K562 (cell line): ENCODE measurements at regions not wholly inside any gene's neighbourhood (a gene's known extent, or its start where the extent isn't known, plus 50 kb on each side); places are given as distances from the start of the nearest gene placed in this dataset.
A peak's percentile ranks its signal among the peaks of the same experiment; 100 is the strongest.
"Not testable (repeated sequence)": the region's sequence is repeated elsewhere in the genome, so short reads cannot be mapped to it uniquely, and the experiment has no call there.

ENCODE experiments used
- ATAC-seq: fragments of 200-7000 bp; cut with Tn5 transposase; 3 replicates; pipeline ENCODE4 v1.9.1; 2020; ENCODE audit warnings: moderate library complexity
- BruUV-seq: library from RNA; stranded (reverse); fragments of 400-500 nt; replicated peaks from 2 replicates; lab custom pipeline; 2021; lab: Mats Ljungman, UMichigan
- CTCF ChIA-PET: fragments of 300-600 bp; formaldehyde crosslinking; extraction: SDS; loops from one replicate; lab custom pipeline; 2021; ENCODE audit warnings: low intra/inter-chr PET ratio; lab: Yijun Ruan, JAX
- POLR2A ChIA-PET: fragments of 300-600, 350-650 bp; sonication (Branson Sonifier 250); formaldehyde crosslinking; extraction: SDS; loops from one replicate; lab custom pipeline; 2021; ENCODE audit warnings: antibody characterized with exemption, inconsistent platforms; lab: Yijun Ruan, JAX
- DNase-seq, 4 experiments: peaks; one replicate each; pipeline versions ENCODE4 v3.0.0 to v3.0.0-alpha.2; 2011 to 2018; ENCODE audit warnings: low spot score in 3 of 4, mixed read lengths in 3 of 4; ENCODE audit errors: extremely low read depth in 1 of 4
- FAIRE-seq: peaks from 2 replicates; lab custom pipeline; 2011; peaks lifted over from hg19 to GRCh38; lab: Jason Lieb, UNC
- H2AFZ ChIP-seq: 2 replicates; pipeline ENCODE4 v1.6.0; 2011; ENCODE audit warnings: low read depth, low read length, control low read depth, inconsistent platforms
- H3K27ac ChIP-seq: fragments of 200-600 bp; 3 replicates; pipeline ENCODE4 v1.8.0; 2011; ENCODE audit warnings: low read depth, mild to moderate bottlenecking, control low read depth, inconsistent platforms, low read length, moderate library complexity, mixed read lengths; ENCODE audit errors: extremely low read depth
- H3K27me3 ChIP-seq, 2 experiments: fragments of 300-600 bp in 1 of 2; 2 replicates in 1 of 2; 3 replicates in 1 of 2; pipeline versions ENCODE4 v1.6.0 to v1.8.0; 2011; ENCODE audit warnings: inconsistent platforms in 2 of 2, low read length in 2 of 2, mild to moderate bottlenecking in 1 of 2, mixed read lengths in 1 of 2, moderate library complexity in 1 of 2; ENCODE audit not compliant: control insufficient read depth in 2 of 2, insufficient read depth in 2 of 2
- H3K36me3 ChIP-seq: fragments of 300-600 bp; 3 replicates; pipeline ENCODE4 v1.8.0; 2011; ENCODE audit warnings: mild to moderate bottlenecking, low read length, inconsistent platforms; ENCODE audit not compliant: control insufficient read depth, insufficient read depth
- H3K4me1 ChIP-seq, 2 experiments: fragments of 200-600 bp in 1 of 2; replicated peaks in 1 of 2; 2 replicates in 1 of 2; 3 replicates in 1 of 2; pipeline versions ENCODE4 v1.5.1 to v1.8.0; 2011; ENCODE audit warnings: inconsistent platforms in 2 of 2, low read length in 2 of 2, mild to moderate bottlenecking in 1 of 2, mixed read lengths in 1 of 2, moderate library complexity in 1 of 2; ENCODE audit not compliant: control insufficient read depth in 2 of 2, insufficient read depth in 2 of 2
- H3K4me2 ChIP-seq: 2 replicates; pipeline ENCODE4 v1.6.1; 2011; ENCODE audit warnings: low read length, control low read depth, inconsistent platforms, mixed read lengths; ENCODE audit not compliant: insufficient read depth
- H3K4me3 ChIP-seq: fragments of 200-600 bp; sonication (generic), shearing (Covaris generic); 2 replicates; pipeline ENCODE4 v1.5.1; 2016; ENCODE audit warnings: control low read depth, inconsistent platforms
- H3K79me2 ChIP-seq: fragments of 200-600 bp; 3 replicates; pipeline ENCODE4 v1.8.0; 2011; ENCODE audit warnings: low read length, inconsistent platforms; ENCODE audit not compliant: control insufficient read depth, insufficient read depth
- H3K9ac ChIP-seq, 2 experiments: 2 replicates each; pipeline versions ENCODE4 v1.6.0 to v1.6.1; 2011; ENCODE audit warnings: low read depth in 2 of 2, low read length in 2 of 2, control low read depth in 1 of 2, inconsistent platforms in 1 of 2, mild to moderate bottlenecking in 1 of 2, mixed read lengths in 1 of 2; ENCODE audit not compliant: insufficient read depth in 1 of 2
- H3K9me1 ChIP-seq: one replicate; pipeline ENCODE4 v1.6.0; 2011; ENCODE audit warnings: inconsistent platforms, mild to moderate bottlenecking, low read length, moderate library complexity; ENCODE audit not compliant: control insufficient read depth, insufficient read depth
- H3K9me3 ChIP-seq: replicated peaks from 2 replicates; pipeline ENCODE4 v1.5.1; 2011; ENCODE audit warnings: low read depth, low read length, inconsistent platforms; ENCODE audit not compliant: control insufficient read depth, insufficient read depth
- H4K20me1 ChIP-seq: replicated peaks from 2 replicates; pipeline ENCODE4 v1.6.1; 2011; ENCODE audit warnings: low read length, inconsistent platforms, mixed read lengths; ENCODE audit not compliant: control insufficient read depth, insufficient read depth
- WGBS: fragments of 100-300 bp; shearing (Covaris generic); methylation state at CpG from one replicate; pipeline ENCODE4 v1.1.6; 2016; ENCODE audit warnings: low coverage, mixed read lengths; ENCODE audit not compliant: insufficient coverage; ENCODE audit errors: missing lambda C conversion rate; 5-methylcytosine and 5-hydroxymethylcytosine counted together
- in situ Hi-C: fragments of 300-500 bp; cut with MboI; formaldehyde crosslinking; loops from 4 replicates; pipeline ENCODE4 v1.15.0; 2018; ENCODE audit warnings: inconsistent platforms, mixed read lengths
- intact Hi-C: fragments of 100-400 bp; cut with micrococcal nuclease; formaldehyde crosslinking; loops from 2 replicates; pipeline ENCODE4 v1.14.2; 2022

DNA sequence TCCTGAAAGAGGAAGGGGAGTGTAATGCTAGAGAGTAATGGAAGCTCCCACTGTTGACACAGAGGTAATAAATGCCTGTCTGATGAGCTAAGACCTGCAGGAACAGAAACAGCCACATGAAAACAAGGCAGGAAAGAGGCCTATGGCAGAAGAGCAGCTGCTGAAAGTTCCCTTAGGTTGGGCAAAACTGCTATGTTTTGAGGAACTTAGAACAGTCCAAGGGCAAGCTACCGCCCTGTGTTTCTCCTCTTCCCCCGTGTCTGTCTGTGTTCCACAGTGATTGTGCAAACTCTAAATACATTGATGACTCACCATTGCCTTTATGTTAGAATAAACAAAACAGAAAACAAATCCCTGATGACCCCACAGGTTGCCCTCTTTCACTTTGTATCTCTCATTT, 516.6 kb downstream of the GOLGA6L6 start:
- H3K36me3 ChIP-seq, H3K27me3 ChIP-seq, POLR2A ChIA-PET, H3K9me3 ChIP-seq, BruUV-seq, DNase-seq, H3K9me1 ChIP-seq, H3K4me2 ChIP-seq, H3K9ac ChIP-seq, ATAC-seq, H3K79me2 ChIP-seq, CTCF ChIA-PET, H3K27ac ChIP-seq, H4K20me1 ChIP-seq, H3K4me3 ChIP-seq, H2AFZ ChIP-seq, H3K4me1 ChIP-seq, intact Hi-C loops, FAIRE-seq: not testable (repeated sequence)
- in situ Hi-C loops, result loop anchor here (25.0 kb wide), 1 partner anchor 212 kb away; no protein-coding TSS in a partner anchor
- WGBS, result no CpG with 5 or more reads among the region's 2 CpGs

DNA sequence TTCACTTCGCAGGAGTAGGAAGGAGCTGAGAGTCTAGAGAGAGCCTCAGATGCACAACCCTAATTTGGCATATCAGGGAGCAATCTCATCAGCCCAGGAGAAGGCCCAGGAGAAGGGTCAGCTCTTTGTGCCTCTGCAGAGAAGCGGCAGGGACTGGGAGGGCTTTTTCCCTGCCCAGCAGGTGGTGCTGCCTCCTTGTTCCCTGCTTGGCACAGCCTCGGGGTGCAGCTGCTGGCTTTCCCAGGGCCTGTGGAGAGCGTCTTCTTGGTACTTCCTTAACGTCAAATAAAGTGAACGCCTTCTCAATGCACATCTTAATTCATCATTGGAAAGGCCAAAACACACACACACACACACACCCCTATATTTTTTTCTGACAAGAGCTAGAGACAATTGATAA, 519.3 kb downstream of the GOLGA6L6 start:
- H3K9me3 ChIP-seq, H3K27ac ChIP-seq, H4K20me1 ChIP-seq, intact Hi-C loops, H3K36me3 ChIP-seq, H3K27me3 ChIP-seq, CTCF ChIA-PET, in situ Hi-C loops, POLR2A ChIA-PET, H3K9ac ChIP-seq, H3K9me1 ChIP-seq, ATAC-seq, H3K4me3 ChIP-seq, H2AFZ ChIP-seq, DNase-seq, H3K79me2 ChIP-seq, H3K4me2 ChIP-seq, H3K4me1 ChIP-seq, BruUV-seq, FAIRE-seq: not testable (repeated sequence)
- WGBS, result no CpG with 5 or more reads among the region's 6 CpGs

DNA sequence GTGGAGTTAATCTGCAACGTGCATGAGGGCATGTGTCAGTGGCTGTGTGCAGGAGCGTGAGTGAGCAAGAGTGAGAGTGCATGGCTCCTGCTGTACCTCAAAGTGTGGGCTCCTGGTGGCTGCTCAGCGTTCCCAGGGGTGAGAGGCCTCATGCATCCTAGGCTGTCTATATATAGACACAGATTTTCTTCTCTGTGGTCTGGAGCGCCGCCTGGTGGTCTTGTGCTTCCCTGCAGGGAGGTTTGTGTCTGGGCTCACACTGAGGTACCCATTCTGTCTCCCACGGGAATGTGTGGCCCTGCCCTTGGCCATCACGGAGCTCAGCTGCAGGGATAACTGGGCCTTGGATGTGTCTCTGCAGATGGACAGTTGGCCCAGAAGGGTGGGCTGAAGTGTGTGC, 520.2 kb downstream of the GOLGA6L6 start:
- H3K79me2 ChIP-seq, in situ Hi-C loops, H3K27ac ChIP-seq, H3K9ac ChIP-seq, DNase-seq, H3K27me3 ChIP-seq, H3K4me3 ChIP-seq, H4K20me1 ChIP-seq, H3K4me1 ChIP-seq, BruUV-seq, H3K36me3 ChIP-seq, H2AFZ ChIP-seq, H3K9me3 ChIP-seq, CTCF ChIA-PET, intact Hi-C loops, POLR2A ChIA-PET, H3K9me1 ChIP-seq, H3K4me2 ChIP-seq: not testable (repeated sequence)
- ATAC-seq (peak; percentile 83), FAIRE-seq (peak; percentile 75)
- whole genome bisulfite sequencing, result 0% methylated on average over 1 of the region's 7 CpGs

DNA sequence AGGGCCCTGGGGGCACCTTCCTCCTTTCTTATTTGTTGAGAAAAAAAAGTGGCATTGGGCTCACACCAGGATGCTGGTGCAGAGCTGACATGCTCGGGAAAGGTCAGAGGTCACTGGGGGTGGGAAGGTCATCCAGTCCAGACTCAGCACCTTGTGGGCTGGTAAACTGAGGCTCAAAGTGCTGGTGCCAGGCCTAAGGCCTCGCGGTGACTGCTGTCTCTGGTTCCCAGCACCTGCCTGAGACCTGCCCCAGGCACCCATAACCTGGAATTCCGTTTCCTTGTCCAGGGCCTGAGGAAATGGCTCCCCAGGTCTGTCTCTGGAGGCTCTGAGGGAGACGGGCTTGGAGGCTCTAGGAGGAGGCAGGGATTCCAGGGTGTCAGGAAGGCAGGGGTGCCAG, 521.0 kb downstream of the GOLGA6L6 start:
- H3K9me1 ChIP-seq, in situ Hi-C loops, FAIRE-seq, H3K4me1 ChIP-seq, H3K27me3 ChIP-seq, H3K4me2 ChIP-seq, H3K4me3 ChIP-seq, H3K9ac ChIP-seq, H3K36me3 ChIP-seq, DNase-seq, BruUV-seq, H4K20me1 ChIP-seq, CTCF ChIA-PET, POLR2A ChIA-PET, intact Hi-C loops, H3K79me2 ChIP-seq, H2AFZ ChIP-seq, H3K9me3 ChIP-seq, ATAC-seq, H3K27ac ChIP-seq: not testable (repeated sequence)
- no CpG with 5 or more reads among the region's 5 CpGs for WGBS
